ENCODE measurements at regions not wholly inside any gene's neighbourhood (a gene's known extent, or its start where the extent isn't known, plus 50 kb on each side); places are given as distances from the start of the nearest gene placed in this dataset.
"Not testable (repeated sequence)": the region's sequence is repeated elsewhere in the genome, so short reads cannot be mapped to it uniquely, and the experiment has no call there.

GRCh38 chr7:65285906-65286864 lies 87.5 kb upstream of the ZNF92 start:
- Histone ChIP-seq H3K27me3 (ENCODE audit: control insufficient read depth, insufficient read depth, low read length, poor library complexity, severe bottlenecking) (no peaks in the 10 kb centered on the region), H3K9me3 (ENCODE audit: control insufficient read depth, low read length) (no peaks in the 10 kb centered on the region), H3K36me3 (ENCODE audit: control insufficient read depth, insufficient read depth, low read length) (no peaks in the 10 kb centered on the region), H3K27ac (ENCODE audit: insufficient read depth, low read depth, low read length, poor library complexity, severe bottlenecking) (no peak overlapping the region), H3K4me3 (ENCODE audit: insufficient read depth, low read depth, low read length) (no peak overlapping the region), H3K4me1 (ENCODE audit: control insufficient read depth, insufficient read depth, low read length) (no peaks in the 10 kb centered on the region)
- 91 to 98% methylated on average over 2 to 3 of the region's 3 CpGs for WGBS, 2 experiments

- not testable (repeated sequence) for H3K36me3 ChIP-seq (ENCODE audit: control insufficient read depth, insufficient read depth, low read length); H3K9me3 ChIP-seq (ENCODE audit: control insufficient read depth, low read length); H3K27ac ChIP-seq (ENCODE audit: insufficient read depth, low read depth, low read length, poor library complexity, severe bottlenecking); H3K27me3 ChIP-seq (ENCODE audit: control insufficient read depth, insufficient read depth, low read length, poor library complexity, severe bottlenecking); H3K4me3 ChIP-seq (ENCODE audit: insufficient read depth, low read depth, low read length); H3K4me1 ChIP-seq (ENCODE audit: control insufficient read depth, insufficient read depth, low read length)
- 100% methylated on average over 1 to 2 of the region's 2 CpGs for WGBS, 2 experiments
Observed at GRCh38 chr7:65285241-65285640, 88.4 kb upstream of the ZNF92 start.

DNA sequence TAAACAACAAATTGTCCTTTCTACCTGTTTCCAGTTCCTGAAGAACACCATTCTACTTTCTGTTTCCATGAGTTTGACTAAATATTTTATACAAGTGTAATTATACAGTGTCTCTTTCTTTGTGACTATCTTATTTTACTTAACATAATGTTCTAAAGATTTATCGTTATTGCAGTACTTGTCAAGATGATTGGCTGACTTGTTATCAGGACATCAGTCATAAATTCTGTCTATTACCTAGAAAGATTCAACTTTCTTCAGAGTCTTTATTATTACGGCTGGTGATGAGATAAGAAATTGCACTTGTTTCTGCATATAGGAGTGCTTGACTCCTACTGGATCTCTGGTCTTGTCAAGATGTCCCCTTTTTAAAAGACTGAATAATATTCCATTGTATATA lies 93.9 kb upstream of the ZNF92 start:
- no peaks in the 10 kb centered on the region for H3K36me3 ChIP-seq (ENCODE audit: control insufficient read depth, insufficient read depth, low read length)
- H3K4me3 ChIP-seq (ENCODE audit: insufficient read depth, low read depth, low read length): no peak overlapping the region
- WGBS, 2 experiments: 80 to 100% methylated on average over 1 to 2 of the region's 2 CpGs
- no peaks in the 10 kb centered on the region for H3K9me3 ChIP-seq (ENCODE audit: control insufficient read depth, low read length)
- no peaks in the 10 kb centered on the region for H3K4me1 ChIP-seq (ENCODE audit: control insufficient read depth, insufficient read depth, low read length)
- no peaks in the 10 kb centered on the region for H3K27me3 ChIP-seq (ENCODE audit: control insufficient read depth, insufficient read depth, low read length, poor library complexity, severe bottlenecking)
- H3K27ac ChIP-seq (ENCODE audit: insufficient read depth, low read depth, low read length, poor library complexity, severe bottlenecking): no peak overlapping the region

DNA sequence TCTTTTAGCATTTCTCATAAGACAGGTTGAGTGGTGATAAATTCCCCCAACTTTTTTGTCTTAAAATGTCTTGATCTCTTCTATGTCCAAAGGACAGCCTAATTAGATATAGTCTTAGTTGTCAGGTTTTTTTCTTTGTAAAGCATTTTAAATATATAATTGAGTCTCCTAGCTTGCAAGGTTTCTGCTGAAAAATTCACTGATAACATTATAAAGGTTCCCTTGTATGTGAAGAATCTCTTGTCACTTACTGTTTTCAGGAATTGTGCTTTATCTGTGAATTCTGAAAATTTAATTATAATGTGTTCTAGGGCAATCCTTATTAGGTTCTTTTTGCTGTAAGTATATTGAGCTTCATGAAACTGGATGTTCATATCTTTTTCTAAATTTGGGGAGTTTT lies 96.8 kb upstream of the ZNF92 start:
- Histone ChIP-seq H3K27ac (ENCODE audit: insufficient read depth, low read depth, low read length, poor library complexity, severe bottlenecking) (no peak overlapping the region), H3K4me3 (ENCODE audit: insufficient read depth, low read depth, low read length) (no peak overlapping the region), H3K27me3 (ENCODE audit: control insufficient read depth, insufficient read depth, low read length, poor library complexity, severe bottlenecking) (no peaks in the 10 kb centered on the region), H3K36me3 (ENCODE audit: control insufficient read depth, insufficient read depth, low read length) (no peaks in the 10 kb centered on the region), H3K4me1 (ENCODE audit: control insufficient read depth, insufficient read depth, low read length) (no peaks in the 10 kb centered on the region), H3K9me3 (ENCODE audit: control insufficient read depth, low read length) (no peaks in the 10 kb centered on the region)

GRCh38 chr7:65271502-65271901 lies 102.2 kb upstream of the ZNF92 start:
- H3K4me3 ChIP-seq (ENCODE audit: insufficient read depth, low read depth, low read length); H3K36me3 ChIP-seq (ENCODE audit: control insufficient read depth, insufficient read depth, low read length); H3K27ac ChIP-seq (ENCODE audit: insufficient read depth, low read depth, low read length, poor library complexity, severe bottlenecking); H3K27me3 ChIP-seq (ENCODE audit: control insufficient read depth, insufficient read depth, low read length, poor library complexity, severe bottlenecking); H3K4me1 ChIP-seq (ENCODE audit: control insufficient read depth, insufficient read depth, low read length); H3K9me3 ChIP-seq (ENCODE audit: control insufficient read depth, low read length): not testable (repeated sequence)
- WGBS, 2 experiments: 100% methylated on average over 1 to 2 of the region's 2 CpGs

- H3K4me1 ChIP-seq (ENCODE audit: control insufficient read depth, insufficient read depth, low read length): no peaks in the 10 kb centered on the region
- 0% methylated on average over 37 of the region's 37 CpGs for WGBS, 2 experiments
- H3K36me3 ChIP-seq (ENCODE audit: control insufficient read depth, insufficient read depth, low read length): no peaks in the 10 kb centered on the region
- peak overlapping the region; percentile 98 for H3K4me3 ChIP-seq (ENCODE audit: insufficient read depth, low read depth, low read length)
- peak overlapping the region; percentile 88 for H3K27ac ChIP-seq (ENCODE audit: insufficient read depth, low read depth, low read length, poor library complexity, severe bottlenecking)
- no peaks in the 10 kb centered on the region for H3K27me3 ChIP-seq (ENCODE audit: control insufficient read depth, insufficient read depth, low read length, poor library complexity, severe bottlenecking)
- H3K9me3 ChIP-seq (ENCODE audit: control insufficient read depth, low read length): no peaks in the 10 kb centered on the region
Observed at GRCh38 chr7:65269150-65269856, 104.4 kb upstream of the ZNF92 start.

- Histone ChIP-seq H3K27ac (ENCODE audit: insufficient read depth, low read depth, low read length, poor library complexity, severe bottlenecking) (no peak overlapping the region), H3K9me3 (ENCODE audit: control insufficient read depth, low read length) (no peaks in the 10 kb centered on the region), H3K4me3 (ENCODE audit: insufficient read depth, low read depth, low read length) (peak overlapping the region; percentile 98), H3K36me3 (ENCODE audit: control insufficient read depth, insufficient read depth, low read length) (no peaks in the 10 kb centered on the region), H3K4me1 (ENCODE audit: control insufficient read depth, insufficient read depth, low read length) (no peaks in the 10 kb centered on the region), H3K27me3 (ENCODE audit: control insufficient read depth, insufficient read depth, low read length, poor library complexity, severe bottlenecking) (no peaks in the 10 kb centered on the region)
- WGBS, 2 experiments: 40 to 41% methylated on average over 2 to 3 of the region's 3 CpGs
Observed at GRCh38 chr7:65268782-65269149, 104.9 kb upstream of the ZNF92 start.

DNA sequence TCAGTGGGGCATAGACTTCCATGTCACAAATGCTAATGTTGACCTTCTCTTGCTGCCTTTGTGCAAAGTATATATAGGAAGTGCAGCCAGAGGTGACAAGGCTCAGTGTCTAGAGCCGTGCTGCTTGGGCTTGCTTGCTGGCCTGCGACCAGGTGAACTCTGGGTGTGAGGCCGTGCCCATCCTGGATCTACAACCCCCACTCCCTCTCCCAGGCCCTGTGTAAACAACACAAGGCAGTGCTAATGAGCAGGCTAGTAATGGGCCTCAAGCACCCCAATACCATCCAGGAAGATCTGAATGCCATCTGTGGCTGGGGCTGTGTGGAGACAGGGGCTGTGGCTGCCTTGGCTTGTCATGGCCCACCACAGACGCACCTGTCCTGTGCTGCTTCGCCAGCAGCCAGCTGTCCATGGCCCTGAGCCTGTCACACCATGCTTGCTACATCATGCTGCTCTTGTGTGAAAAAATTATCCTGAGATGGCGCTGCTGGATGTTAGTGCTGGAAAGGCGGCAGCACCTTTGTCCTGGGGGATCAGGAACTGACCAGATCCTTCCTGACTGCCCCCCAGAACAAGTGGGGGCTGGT lies 107.6 kb upstream of the ZNF92 start:
- Histone ChIP-seq H3K9me3 (ENCODE audit: control insufficient read depth, low read length) (no peaks in the 10 kb centered on the region), H3K4me3 (ENCODE audit: insufficient read depth, low read depth, low read length) (no peak overlapping the region), H3K27ac (ENCODE audit: insufficient read depth, low read depth, low read length, poor library complexity, severe bottlenecking) (no peak overlapping the region), H3K4me1 (ENCODE audit: control insufficient read depth, insufficient read depth, low read length) (no peaks in the 10 kb centered on the region), H3K36me3 (ENCODE audit: control insufficient read depth, insufficient read depth, low read length) (no peaks in the 10 kb centered on the region), H3K27me3 (ENCODE audit: control insufficient read depth, insufficient read depth, low read length, poor library complexity, severe bottlenecking) (no peaks in the 10 kb centered on the region)
- 90 to 91% methylated on average over 7 of the region's 7 CpGs for WGBS, 2 experiments

DNA sequence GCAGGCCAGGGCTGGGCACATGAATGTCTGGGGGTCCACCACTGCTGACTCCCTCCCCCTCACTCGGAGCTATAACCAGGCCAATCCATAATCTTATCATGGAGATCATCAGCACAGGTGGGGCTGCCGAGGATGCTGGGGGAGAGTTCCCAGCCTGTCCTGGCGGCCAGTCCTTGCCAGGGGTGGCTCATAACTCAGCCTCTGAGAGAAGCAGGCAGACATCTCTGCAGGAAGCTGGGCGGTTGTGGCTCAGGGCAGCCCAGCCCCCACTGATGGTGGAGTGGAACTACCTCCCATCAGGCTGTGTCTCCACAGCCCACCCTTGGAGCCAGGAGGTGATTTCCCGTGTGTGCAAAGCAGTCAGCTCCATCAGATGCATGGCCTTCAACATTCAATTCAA lies 109.4 kb upstream of the ZNF92 start:
- H3K4me1 ChIP-seq (ENCODE audit: control insufficient read depth, insufficient read depth, low read length): no peaks in the 10 kb centered on the region
- H3K9me3 ChIP-seq (ENCODE audit: control insufficient read depth, low read length): no peaks in the 10 kb centered on the region
- no peaks in the 10 kb centered on the region for H3K36me3 ChIP-seq (ENCODE audit: control insufficient read depth, insufficient read depth, low read length)
- no peak overlapping the region for H3K27ac ChIP-seq (ENCODE audit: insufficient read depth, low read depth, low read length, poor library complexity, severe bottlenecking)
- H3K27me3 ChIP-seq (ENCODE audit: control insufficient read depth, insufficient read depth, low read length, poor library complexity, severe bottlenecking): no peaks in the 10 kb centered on the region
- H3K4me3 ChIP-seq (ENCODE audit: insufficient read depth, low read depth, low read length): no peak overlapping the region
- 90 to 91% methylated on average over 5 of the region's 5 CpGs for WGBS, 2 experiments

GRCh38 chr7:65260673-65261072 lies 113.0 kb upstream of the ZNF92 start:
- H3K36me3 ChIP-seq (ENCODE audit: control insufficient read depth, insufficient read depth, low read length); H3K4me3 ChIP-seq (ENCODE audit: insufficient read depth, low read depth, low read length); H3K4me1 ChIP-seq (ENCODE audit: control insufficient read depth, insufficient read depth, low read length); H3K27ac ChIP-seq (ENCODE audit: insufficient read depth, low read depth, low read length, poor library complexity, severe bottlenecking); H3K9me3 ChIP-seq (ENCODE audit: control insufficient read depth, low read length); H3K27me3 ChIP-seq (ENCODE audit: control insufficient read depth, insufficient read depth, low read length, poor library complexity, severe bottlenecking): not testable (repeated sequence)
- 14 to 17% methylated on average over 1 to 2 of the region's 6 CpGs for WGBS, 2 experiments
